Lower lobe of right lung (tissue), 2 donors: ENCODE measurements at regions not wholly inside any gene's neighbourhood (a gene's known extent, or its start where the extent isn't known, plus 50 kb on each side); places are given as distances from the start of the nearest gene placed in this dataset.

Experiments used
- ATAC-seq, 2 donors: fragments of 200-7000 bp; cut with Tn5 transposase; one replicate each; pipeline ENCODE4 v1.9.1; 2020 to 2022; ENCODE audit warnings: mild to moderate bottlenecking in 2 of 2, moderate library complexity in 2 of 2
- DNase-seq: peaks from one replicate; pipeline ENCODE4 v3.0.0-alpha.2; 2020
- H3K27ac ChIP-seq: fragments of 200-600 bp; one replicate; pipeline ENCODE4 v1.8.0; 2022
- H3K27me3 ChIP-seq: fragments of 200-600 bp; one replicate; pipeline ENCODE4 v1.8.0; 2022; ENCODE audit warnings: low read depth
- H3K36me3 ChIP-seq: fragments of 200-600 bp; one replicate; pipeline ENCODE4 v1.8.0; 2022; ENCODE audit warnings: mild to moderate bottlenecking
- H3K4me1 ChIP-seq: fragments of 200-600 bp; one replicate; pipeline ENCODE4 v1.8.0; 2022
- H3K4me3 ChIP-seq: fragments of 200-600 bp; one replicate; pipeline ENCODE4 v1.8.0; 2022; ENCODE audit warnings: mild to moderate bottlenecking
- H3K9me3 ChIP-seq: fragments of 200-600 bp; one replicate; pipeline ENCODE4 v1.8.0; 2022
- intact Hi-C: fragments of 100-400 bp; cut with DNase I; formaldehyde crosslinking; loops from one replicate; pipeline ENCODE4 v1.11.0; 2022
- TF ChIP-seq, protein P1 (sequence below): fragments of 200-600 bp; IDR thresholded peaks from one replicate; pipeline ENCODE4 v1.8.0; 2022; ENCODE audit warnings: antibody characterized with exemption, mild to moderate bottlenecking
- donor health status: DM: no; HTN: yes; CAD: no; lungs with severe emphysema.

GRCh38 chr22:34851918-34852662, 213.9 kb upstream of the ISX start:
- no peak overlapping the region for H3K27ac ChIP-seq
- intact Hi-C loops, result no loop called here
- TF ChIP-seq, protein P1, sequence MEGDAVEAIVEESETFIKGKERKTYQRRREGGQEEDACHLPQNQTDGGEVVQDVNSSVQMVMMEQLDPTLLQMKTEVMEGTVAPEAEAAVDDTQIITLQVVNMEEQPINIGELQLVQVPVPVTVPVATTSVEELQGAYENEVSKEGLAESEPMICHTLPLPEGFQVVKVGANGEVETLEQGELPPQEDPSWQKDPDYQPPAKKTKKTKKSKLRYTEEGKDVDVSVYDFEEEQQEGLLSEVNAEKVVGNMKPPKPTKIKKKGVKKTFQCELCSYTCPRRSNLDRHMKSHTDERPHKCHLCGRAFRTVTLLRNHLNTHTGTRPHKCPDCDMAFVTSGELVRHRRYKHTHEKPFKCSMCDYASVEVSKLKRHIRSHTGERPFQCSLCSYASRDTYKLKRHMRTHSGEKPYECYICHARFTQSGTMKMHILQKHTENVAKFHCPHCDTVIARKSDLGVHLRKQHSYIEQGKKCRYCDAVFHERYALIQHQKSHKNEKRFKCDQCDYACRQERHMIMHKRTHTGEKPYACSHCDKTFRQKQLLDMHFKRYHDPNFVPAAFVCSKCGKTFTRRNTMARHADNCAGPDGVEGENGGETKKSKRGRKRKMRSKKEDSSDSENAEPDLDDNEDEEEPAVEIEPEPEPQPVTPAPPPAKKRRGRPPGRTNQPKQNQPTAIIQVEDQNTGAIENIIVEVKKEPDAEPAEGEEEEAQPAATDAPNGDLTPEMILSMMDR, result no peak
- no peak for ATAC-seq
- no peak overlapping the region for H3K4me3 ChIP-seq
- no peaks in the 10 kb centered on the region for H3K9me3 ChIP-seq
- H3K36me3 ChIP-seq, result no peaks in the 10 kb centered on the region
- H3K27me3 ChIP-seq, result no peaks in the 10 kb centered on the region
- no peaks in the 10 kb centered on the region for H3K4me1 ChIP-seq
- DNase-seq, result no peak

DNA sequence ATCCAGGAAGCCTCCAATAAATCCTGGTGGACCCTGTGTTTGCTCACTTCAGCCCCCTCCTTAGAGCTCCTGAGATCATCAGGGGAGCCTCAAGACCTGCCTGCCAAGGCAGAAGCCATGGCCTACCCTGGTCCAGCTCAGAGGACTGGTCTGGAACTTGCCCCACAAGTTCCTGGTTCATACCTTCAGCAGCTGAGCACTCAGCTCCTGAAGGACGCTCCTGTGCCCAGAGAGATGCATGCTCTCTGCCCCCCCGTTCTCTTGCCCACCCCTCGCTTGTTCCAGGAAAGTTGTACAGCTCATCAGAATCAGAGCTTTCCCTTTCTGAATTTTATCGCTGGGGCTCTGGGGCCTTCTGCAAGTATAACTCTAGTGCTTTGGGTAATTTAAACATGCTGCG, 210.5 kb upstream of the ISX start:
- Histone ChIP-seq H3K27me3 (no peaks in the 10 kb centered on the region), H3K4me3 (no peak overlapping the region)
- intact Hi-C loops, result no loop called here

DNA sequence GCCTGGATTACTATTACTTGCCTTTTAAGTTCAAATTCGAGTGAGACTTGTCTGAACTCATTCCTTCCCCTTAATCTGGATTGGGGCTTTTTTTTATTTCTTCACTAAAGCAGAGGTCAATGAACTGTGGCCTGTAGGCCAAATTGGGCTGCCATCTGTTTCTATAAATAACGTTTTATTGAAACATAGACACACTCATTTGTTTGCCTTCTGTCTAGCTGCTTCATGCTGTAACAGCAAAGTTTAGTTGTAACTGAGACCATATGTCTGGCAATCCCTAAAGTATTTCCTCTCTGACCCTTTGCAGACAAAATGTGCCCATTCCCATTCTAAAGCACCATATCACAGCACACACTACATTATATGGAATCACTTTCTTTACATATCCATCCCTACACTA, 207.9 kb upstream of the ISX start:
- no peaks in the 10 kb centered on the region for H3K36me3 ChIP-seq
- no peaks in the 10 kb centered on the region for H3K4me1 ChIP-seq
- DNase-seq (no peak), ATAC-seq (no peak)
- TF ChIP-seq, protein P1, result no peak
- no peaks in the 10 kb centered on the region for H3K27me3 ChIP-seq
- intact Hi-C loops, result no loop called here
- no peak overlapping the region for H3K27ac ChIP-seq
- H3K9me3 ChIP-seq, result no peaks in the 10 kb centered on the region
- H3K4me3 ChIP-seq, result no peak overlapping the region

More for the DNA sequence above, 210.5 kb upstream of the ISX start:
- no peaks in the 10 kb centered on the region for H3K36me3 ChIP-seq
- TF ChIP-seq, protein P1, result no peak
- no peaks in the 10 kb centered on the region for H3K9me3 ChIP-seq
- ATAC-seq, result no peak
- DNase-seq, result no peak
- no peak overlapping the region for H3K27ac ChIP-seq
- H3K4me1 ChIP-seq, result no peaks in the 10 kb centered on the region

GRCh38 chr22:34861787-34862186, 204.2 kb upstream of the ISX start:
- Histone ChIP-seq H3K9me3 (no peaks in the 10 kb centered on the region), H3K4me1 (no peaks in the 10 kb centered on the region), H3K36me3 (no peaks in the 10 kb centered on the region), H3K4me3 (no peak overlapping the region), H3K27ac (no peak overlapping the region), H3K27me3 (no peaks in the 10 kb centered on the region)
- intact Hi-C loops, result no loop called here
- TF ChIP-seq, protein P1, result no peak
- ATAC-seq, result no peak
- DNase-seq, result no peak

- Histone ChIP-seq H3K27me3 (no peaks in the 10 kb centered on the region), H3K27ac (no peak overlapping the region), H3K9me3 (no peaks in the 10 kb centered on the region), H3K4me1 (no peaks in the 10 kb centered on the region), H3K4me3 (no peak overlapping the region), H3K36me3 (no peaks in the 10 kb centered on the region)
- intact Hi-C loops, result no loop called here
- ATAC-seq (no peak), DNase-seq (no peak)
- TF ChIP-seq, protein P1, result no peak
Observed at GRCh38 chr22:34866081-34866480, 199.9 kb upstream of the ISX start.
